ENCODE measurements at regions not wholly inside any gene's neighbourhood (a gene's known extent, or its start where the extent isn't known, plus 50 kb on each side); places are given as distances from the start of the nearest gene placed in this dataset.

- Mint-ChIP-seq H3K27ac (no peak overlapping the region), H3K36me3 (ENCODE audit: insufficient read depth) (peaks cover 3% of the 10 kb centered on the region), H3K4me3 (no peak overlapping the region), H3K9me3 (no peaks in the 10 kb centered on the region), H3K4me1 (ENCODE audit: low read depth in 2 of 2) (no peaks in the 10 kb centered on the region), H3K27me3 (peaks cover 25 to 46% of the 10 kb centered on the region in 2 donors)
- ATAC-seq (replicated peaks) (no peak), DNase-seq (no peak)
Observed at GRCh38 chr5:2126512-2126911, 243.8 kb upstream of the IRX4 start.

DNA sequence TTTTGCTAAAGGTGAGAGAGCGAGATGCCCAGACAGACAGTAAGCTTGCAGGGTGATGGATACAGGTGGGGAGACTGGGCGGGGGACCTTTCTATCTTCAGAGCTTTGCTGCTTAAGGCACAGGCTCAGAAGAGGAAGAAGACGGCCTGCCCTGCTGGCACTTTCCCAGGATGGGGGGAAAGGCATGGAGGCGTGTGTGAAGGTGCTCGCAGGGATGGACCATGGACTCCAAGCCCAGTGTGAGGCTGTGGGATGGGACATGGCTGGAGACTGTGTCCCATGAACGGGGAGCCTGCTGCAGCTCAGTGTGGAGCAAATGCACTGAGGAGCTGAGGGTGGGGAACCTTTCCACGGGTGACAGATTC, 243.2 kb upstream of the IRX4 start:
- H3K9me3 Mint-ChIP-seq, result no peaks in the 10 kb centered on the region
- no peaks in the 10 kb centered on the region for H3K4me1 Mint-ChIP-seq (ENCODE audit: low read depth in 2 of 2)
- H3K27ac Mint-ChIP-seq, result no peak overlapping the region
- DNase-seq, result no peak
- peaks cover 30 to 45% of the 10 kb centered on the region in 2 donors for H3K27me3 Mint-ChIP-seq
- H3K36me3 Mint-ChIP-seq (ENCODE audit: insufficient read depth), result peaks cover 3% of the 10 kb centered on the region
- no peak for ATAC-seq (replicated peaks)
- H3K4me3 Mint-ChIP-seq, result no peak overlapping the region

- ATAC-seq (replicated peaks) (no peak), DNase-seq (no peak)
- Mint-ChIP-seq H3K4me3 (no peak overlapping the region), H3K4me1 (ENCODE audit: low read depth in 2 of 2) (no peaks in the 10 kb centered on the region), H3K9me3 (no peaks in the 10 kb centered on the region), H3K27me3 (peaks cover 34 to 40% of the 10 kb centered on the region in 2 donors), H3K27ac (no peak overlapping the region), H3K36me3 (ENCODE audit: insufficient read depth) (peaks cover 3% of the 10 kb centered on the region)
Observed at GRCh38 chr5:2125171-2125900, 242.6 kb upstream of the IRX4 start.

- Mint-ChIP-seq H3K27ac (no peak overlapping the region), H3K27me3 (peaks cover 34 to 35% of the 10 kb centered on the region in 2 donors), H3K36me3 (ENCODE audit: insufficient read depth) (peaks cover 3% of the 10 kb centered on the region), H3K4me3 (no peak overlapping the region), H3K9me3 (no peaks in the 10 kb centered on the region), H3K4me1 (ENCODE audit: low read depth in 2 of 2) (no peaks in the 10 kb centered on the region)
- DNase-seq (no peak), ATAC-seq (replicated peaks) (no peak)
Observed at GRCh38 chr5:2124434-2125170, 241.9 kb upstream of the IRX4 start.

- DNase-seq (no peak), ATAC-seq (replicated peaks) (no peak)
- Mint-ChIP-seq H3K27me3 (peaks cover 35 to 37% of the 10 kb centered on the region in 2 donors), H3K9me3 (no peaks in the 10 kb centered on the region), H3K36me3 (ENCODE audit: insufficient read depth) (peaks cover 3% of the 10 kb centered on the region), H3K27ac (no peak overlapping the region), H3K4me1 (ENCODE audit: low read depth in 2 of 2) (no peaks in the 10 kb centered on the region), H3K4me3 (no peak overlapping the region)
Observed at GRCh38 chr5:2123874-2124273, 241.1 kb upstream of the IRX4 start.

DNA sequence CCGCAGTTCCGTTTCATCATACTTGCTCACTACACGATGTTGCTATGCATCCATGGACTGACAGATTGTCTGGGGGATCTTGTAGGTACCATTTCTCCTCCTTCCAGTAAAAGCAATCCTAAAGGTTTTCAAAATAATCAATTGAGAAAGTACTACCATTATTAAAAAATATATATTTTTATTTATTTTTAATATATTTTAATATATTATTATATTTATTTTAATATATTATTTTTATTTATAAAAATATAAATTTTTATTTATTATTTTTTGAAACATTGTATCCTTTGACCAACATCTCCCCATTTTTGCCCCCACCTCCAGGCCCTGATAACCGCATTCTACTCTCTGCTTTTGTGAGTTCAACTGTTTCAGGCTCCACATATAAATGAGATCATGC, 237.6 kb upstream of the IRX4 start:
- Mint-ChIP-seq H3K27ac (no peak overlapping the region), H3K4me3 (no peak overlapping the region), H3K4me1 (ENCODE audit: low read depth in 2 of 2) (no peaks in the 10 kb centered on the region), H3K36me3 (ENCODE audit: insufficient read depth) (peaks cover 3% of the 10 kb centered on the region), H3K27me3 (peaks cover 27 to 30% of the 10 kb centered on the region in 2 donors), H3K9me3 (no peaks in the 10 kb centered on the region)
- no peak for ATAC-seq (replicated peaks)
- DNase-seq, result no peak

- Mint-ChIP-seq H3K36me3 (ENCODE audit: insufficient read depth) (peaks cover 1% of the 10 kb centered on the region), H3K4me1 (ENCODE audit: low read depth in 2 of 2) (no peaks in the 10 kb centered on the region), H3K4me3 (no peak overlapping the region), H3K9me3 (no peaks in the 10 kb centered on the region), H3K27me3 (peaks cover 20 to 28% of the 10 kb centered on the region in 2 donors), H3K27ac (no peak overlapping the region)
- ATAC-seq (replicated peaks) (no peak), DNase-seq (no peak)
Observed at GRCh38 chr5:2119573-2119972, 236.8 kb upstream of the IRX4 start.

DNA sequence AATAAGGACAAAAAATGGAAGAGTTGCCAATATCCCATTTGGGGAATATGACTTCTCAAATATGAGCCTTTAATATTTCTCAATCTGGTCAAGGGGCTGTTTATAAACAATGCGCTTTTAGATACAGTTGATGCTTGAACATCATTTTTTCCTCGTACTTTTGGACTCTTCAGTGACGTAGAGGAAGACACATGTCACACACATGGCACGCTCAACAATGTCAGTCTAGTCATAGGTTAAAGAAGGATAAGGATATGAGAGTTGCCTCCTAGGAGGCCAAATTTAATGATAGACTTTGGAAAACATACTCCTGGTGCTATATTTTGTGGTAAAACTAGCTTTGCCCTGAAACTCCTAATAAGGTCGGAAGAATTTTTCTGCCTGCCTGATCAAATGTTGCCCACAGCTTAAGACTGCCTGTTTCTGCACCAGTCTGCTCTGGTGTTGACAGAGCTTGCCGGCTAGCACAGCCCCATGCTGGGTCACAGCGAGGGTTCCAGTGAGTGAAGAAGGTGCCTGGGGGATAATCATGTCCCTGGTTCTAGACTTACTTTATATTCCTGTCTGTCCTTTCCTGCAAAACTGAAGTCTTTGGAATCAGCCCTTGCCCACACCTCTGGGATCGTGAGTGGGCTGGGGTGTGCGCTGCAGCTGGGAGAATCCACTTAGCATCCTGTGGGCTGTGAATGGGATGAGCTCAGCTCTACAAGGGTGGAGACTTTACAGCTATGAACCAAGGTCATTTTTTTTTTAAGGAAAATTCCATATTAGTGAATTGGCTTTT, 230.8 kb upstream of the IRX4 start:
- Mint-ChIP-seq H3K4me1 (ENCODE audit: low read depth in 2 of 2) (no peaks in the 10 kb centered on the region), H3K27ac (no peak overlapping the region), H3K4me3 (no peak overlapping the region), H3K9me3 (no peaks in the 10 kb centered on the region), H3K36me3 (ENCODE audit: insufficient read depth) (no peaks in the 10 kb centered on the region), H3K27me3 (peaks cover 13 to 19% of the 10 kb centered on the region in 2 donors)
- no peak for ATAC-seq (replicated peaks)
- no peak for DNase-seq

DNA sequence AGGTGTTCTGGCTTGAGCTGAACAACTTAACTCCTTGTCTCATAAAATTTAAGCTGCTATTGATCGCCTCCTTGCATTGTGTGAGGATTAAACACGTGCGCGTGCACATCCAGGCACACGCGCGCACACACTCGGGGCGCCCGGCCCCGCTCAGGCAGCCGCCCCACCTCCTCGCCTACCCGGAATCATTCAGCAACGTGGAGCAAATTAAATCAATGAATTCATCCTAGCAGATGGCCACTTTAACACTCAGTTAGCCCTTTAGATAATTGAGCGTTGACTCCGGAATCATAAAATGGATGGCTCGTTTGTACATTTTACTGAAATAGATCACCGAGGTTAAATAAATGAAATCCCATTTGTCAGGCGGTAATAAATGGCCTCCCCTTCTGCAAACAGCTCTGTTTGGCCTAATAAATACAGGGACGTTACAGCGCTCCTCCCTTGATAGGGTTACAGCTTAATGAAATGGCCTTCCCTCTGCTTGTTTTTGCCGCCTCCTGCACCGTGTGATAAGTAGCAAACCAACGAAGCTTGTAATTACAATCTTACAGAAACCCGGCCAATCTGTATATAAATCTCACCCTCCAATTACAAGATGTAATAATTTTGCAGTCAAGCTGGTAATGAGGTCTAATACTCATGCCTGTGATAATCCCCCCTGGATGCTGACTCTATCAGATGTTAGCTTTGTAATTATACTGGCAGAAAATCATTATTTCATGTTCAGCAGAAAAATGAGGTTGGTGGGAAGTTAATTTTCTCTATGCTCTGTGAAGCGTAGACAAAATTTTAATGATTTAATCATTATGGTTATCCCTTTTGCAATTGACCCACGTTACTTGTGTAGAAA, 229.7 kb upstream of the IRX4 start:
- H3K27ac Mint-ChIP-seq, result no peak overlapping the region

GRCh38 chr5:2111569-2112105, 228.9 kb upstream of the IRX4 start:
- Mint-ChIP-seq H3K27me3 (peaks cover 10% of the 10 kb centered on the region in 2 donors), H3K9me3 (no peaks in the 10 kb centered on the region), H3K4me1 (ENCODE audit: low read depth in 2 of 2) (no peaks in the 10 kb centered on the region), H3K4me3 (no peak overlapping the region), H3K27ac (no peak overlapping the region), H3K36me3 (ENCODE audit: insufficient read depth) (no peaks in the 10 kb centered on the region)
- no peak for DNase-seq
- ATAC-seq (replicated peaks), result no peak

More for the DNA sequence above, 229.7 kb upstream of the IRX4 start:
- no peak for ATAC-seq (replicated peaks)
- DNase-seq, result no peak
- Mint-ChIP-seq H3K9me3 (no peaks in the 10 kb centered on the region), H3K4me1 (ENCODE audit: low read depth in 2 of 2) (no peaks in the 10 kb centered on the region), H3K27me3 (peaks cover 10% of the 10 kb centered on the region in 2 donors), H3K4me3 (no peak overlapping the region), H3K36me3 (ENCODE audit: insufficient read depth) (no peaks in the 10 kb centered on the region)

DNA sequence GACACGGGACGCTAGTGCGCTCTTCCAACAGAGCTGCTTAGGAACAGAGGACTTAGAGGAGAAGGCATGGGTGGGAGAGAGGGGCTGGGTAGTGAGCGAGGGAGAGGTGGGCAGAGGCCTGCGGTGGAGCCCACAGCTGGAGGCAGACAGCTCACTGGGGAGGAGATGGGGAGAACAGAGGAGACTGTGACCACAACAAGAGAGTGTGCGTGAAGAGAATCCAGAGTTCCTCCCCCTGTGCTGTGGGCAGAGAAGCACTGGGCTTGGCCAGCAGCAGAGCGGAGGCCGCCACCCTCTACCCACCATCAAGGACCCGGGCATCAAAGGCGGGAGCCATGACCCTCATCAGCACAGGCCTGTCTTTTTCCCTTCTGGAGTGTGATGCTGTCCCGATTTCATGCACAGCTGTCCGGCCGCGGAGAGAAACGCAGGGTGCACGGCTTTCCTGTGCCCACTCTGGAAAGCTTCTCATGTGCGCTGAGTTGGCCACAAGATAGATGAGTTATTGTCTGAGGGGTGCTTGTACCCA, 228.3 kb upstream of the IRX4 start:
- ATAC-seq (replicated peaks) (no peak), DNase-seq (no peak)
- Mint-ChIP-seq H3K27ac (no peak overlapping the region), H3K9me3 (peaks cover 0 to under 1% of the 10 kb centered on the region in 2 donors), H3K27me3 (peaks cover 10% of the 10 kb centered on the region in 2 donors), H3K36me3 (ENCODE audit: insufficient read depth) (no peaks in the 10 kb centered on the region), H3K4me3 (no peak overlapping the region), H3K4me1 (ENCODE audit: low read depth in 2 of 2) (no peaks in the 10 kb centered on the region)

DNA sequence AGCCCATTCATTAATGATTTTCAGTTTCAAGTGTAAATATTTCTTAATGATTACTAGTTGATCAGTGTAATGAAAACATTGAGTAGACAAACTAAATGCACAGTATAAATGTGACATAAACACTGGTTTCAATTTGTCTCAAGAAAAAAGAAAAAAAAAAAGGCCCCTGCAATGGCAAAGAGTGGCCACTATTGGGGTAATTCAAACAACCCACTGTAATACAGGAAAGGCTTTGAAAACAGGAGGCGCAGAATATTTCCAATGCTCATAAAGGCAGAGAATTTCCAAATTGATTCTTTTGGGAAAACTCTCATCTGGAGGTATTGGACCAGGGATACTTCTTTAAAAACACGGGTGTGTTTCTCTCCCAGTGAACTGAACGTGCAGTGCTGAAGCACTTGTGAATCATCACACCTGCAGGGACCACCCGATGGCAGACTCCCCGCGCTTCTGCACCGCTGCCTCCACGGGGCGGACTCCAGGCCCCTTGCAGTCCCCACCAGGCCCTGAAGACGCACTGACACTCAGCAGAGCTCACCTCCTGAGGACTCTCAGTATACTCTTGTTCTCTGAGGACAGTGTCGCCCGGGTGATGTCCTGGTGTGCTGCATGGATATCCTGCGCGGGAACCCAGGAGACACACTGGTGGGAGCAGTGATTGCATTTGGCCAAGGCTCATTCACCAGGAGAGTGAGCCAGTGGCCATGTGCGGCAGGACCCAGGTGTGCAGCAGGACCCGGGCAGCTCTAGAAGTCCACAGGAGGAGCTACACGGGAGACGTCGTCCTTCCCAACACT, 227.6 kb upstream of the IRX4 start:
- Mint-ChIP-seq H3K36me3 (ENCODE audit: insufficient read depth) (no peaks in the 10 kb centered on the region), H3K4me3 (no peak overlapping the region), H3K9me3 (peaks cover 0 to 3% of the 10 kb centered on the region in 2 donors)

More for the DNA sequence above, 227.6 kb upstream of the IRX4 start:
- no peak overlapping the region for H3K27ac Mint-ChIP-seq
- no peaks in the 10 kb centered on the region for H3K4me1 Mint-ChIP-seq (ENCODE audit: low read depth in 2 of 2)
- peaks cover 8 to 10% of the 10 kb centered on the region in 2 donors for H3K27me3 Mint-ChIP-seq
- DNase-seq (no peak), ATAC-seq (replicated peaks) (no peak)

All from effector memory CD8-positive, alpha-beta T cell (primary cell).